Mesothelial cell of epicardium (in vitro differentiated cells): ENCODE measurements at regions not wholly inside any gene's neighbourhood (a gene's known extent, or its start where the extent isn't known, plus 50 kb on each side); places are given as distances from the start of the nearest gene placed in this dataset.

ENCODE experiments used
- DNase-seq, 2 experiments: peaks; one replicate each; pipeline ENCODE4 v3.0.0; 2021; ENCODE audit warnings: low spot score in 2 of 2; ENCODE audit not compliant: unreplicated experiment in 2 of 2
- H3K27ac Mint-ChIP-seq: 2 replicates; pipeline ENCODE4 v1.8.0; 2021; ENCODE audit warnings: mixed read lengths
- H3K27me3 Mint-ChIP-seq: 2 replicates; pipeline ENCODE4 v1.8.0; 2021; ENCODE audit warnings: low read depth, mixed read lengths
- H3K36me3 Mint-ChIP-seq: 2 replicates; pipeline ENCODE4 v1.8.0; 2021; ENCODE audit warnings: mixed read lengths
- H3K4me1 Mint-ChIP-seq: 2 replicates; pipeline ENCODE4 v1.8.0; 2021; ENCODE audit warnings: mixed read lengths
- H3K4me3 Mint-ChIP-seq: 2 replicates; pipeline ENCODE4 v1.8.0; 2021; ENCODE audit warnings: mild to moderate bottlenecking, moderate library complexity, mixed read lengths
- H3K9me3 Mint-ChIP-seq: 2 replicates; pipeline ENCODE4 v1.8.0; 2021; ENCODE audit warnings: mixed read lengths
- TF ChIP-seq, protein P1 (sequence below): fragments of 200-600 bp; sonication (generic); IDR thresholded peaks from one replicate; pipeline ENCODE4 v1.5.0; 2021; ENCODE audit warnings: antibody characterized with exemption; ENCODE audit not compliant: unreplicated experiment

DNA sequence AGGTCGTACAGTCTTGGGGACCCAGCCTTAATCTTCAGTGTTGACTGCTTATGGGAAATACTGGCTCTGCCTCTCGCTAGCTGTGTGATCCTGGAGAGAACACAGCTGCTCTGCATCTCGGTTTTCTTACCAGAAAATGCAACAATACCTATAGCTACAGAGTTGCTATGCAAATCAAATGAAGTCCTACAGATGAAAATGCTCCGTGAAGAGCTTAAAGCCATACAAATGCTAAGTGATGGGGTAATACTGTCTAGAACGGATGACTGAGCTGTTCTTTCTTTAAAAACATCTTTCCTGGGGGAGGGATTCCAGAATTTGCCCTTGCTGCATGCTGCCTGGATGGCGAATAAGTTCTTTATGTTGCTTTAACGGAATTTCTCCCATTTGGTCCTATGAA, 132.0 kb downstream of the ZBTB18 start:
- Mint-ChIP-seq H3K9me3 (no peaks in the 10 kb centered on the region), H3K27ac (no peak overlapping the region), H3K36me3 (no peaks in the 10 kb centered on the region), H3K27me3 (no peaks in the 10 kb centered on the region), H3K4me1 (no peaks in the 10 kb centered on the region), H3K4me3 (no peak overlapping the region)
- TF ChIP-seq, protein P1, sequence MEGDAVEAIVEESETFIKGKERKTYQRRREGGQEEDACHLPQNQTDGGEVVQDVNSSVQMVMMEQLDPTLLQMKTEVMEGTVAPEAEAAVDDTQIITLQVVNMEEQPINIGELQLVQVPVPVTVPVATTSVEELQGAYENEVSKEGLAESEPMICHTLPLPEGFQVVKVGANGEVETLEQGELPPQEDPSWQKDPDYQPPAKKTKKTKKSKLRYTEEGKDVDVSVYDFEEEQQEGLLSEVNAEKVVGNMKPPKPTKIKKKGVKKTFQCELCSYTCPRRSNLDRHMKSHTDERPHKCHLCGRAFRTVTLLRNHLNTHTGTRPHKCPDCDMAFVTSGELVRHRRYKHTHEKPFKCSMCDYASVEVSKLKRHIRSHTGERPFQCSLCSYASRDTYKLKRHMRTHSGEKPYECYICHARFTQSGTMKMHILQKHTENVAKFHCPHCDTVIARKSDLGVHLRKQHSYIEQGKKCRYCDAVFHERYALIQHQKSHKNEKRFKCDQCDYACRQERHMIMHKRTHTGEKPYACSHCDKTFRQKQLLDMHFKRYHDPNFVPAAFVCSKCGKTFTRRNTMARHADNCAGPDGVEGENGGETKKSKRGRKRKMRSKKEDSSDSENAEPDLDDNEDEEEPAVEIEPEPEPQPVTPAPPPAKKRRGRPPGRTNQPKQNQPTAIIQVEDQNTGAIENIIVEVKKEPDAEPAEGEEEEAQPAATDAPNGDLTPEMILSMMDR: no peak
- no peak for DNase-seq

DNA sequence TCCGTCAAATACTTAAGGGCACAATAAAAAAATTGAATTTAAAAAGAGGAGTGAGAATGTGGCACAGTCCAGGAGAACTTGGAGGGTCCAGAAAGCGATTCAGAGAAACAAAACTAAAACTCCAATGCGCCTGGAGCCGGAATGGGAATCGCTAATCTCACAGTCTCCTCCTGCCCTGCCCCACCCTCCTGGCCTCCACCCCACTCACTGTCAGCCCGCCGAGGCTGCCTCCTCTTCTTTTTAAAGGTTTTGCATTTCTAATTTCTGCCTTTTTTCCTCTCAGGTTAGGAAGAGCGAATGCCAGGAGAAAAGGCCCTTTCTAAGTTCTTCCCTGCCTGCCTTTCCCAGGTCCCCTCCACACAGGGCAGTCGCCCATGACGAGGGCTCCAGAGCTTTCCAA, 135.3 kb downstream of the ZBTB18 start:
- H3K36me3 Mint-ChIP-seq: peaks cover 4% of the 10 kb centered on the region
- no peak overlapping the region for H3K27ac Mint-ChIP-seq
- no peaks in the 10 kb centered on the region for H3K27me3 Mint-ChIP-seq
- no peaks in the 10 kb centered on the region for H3K4me1 Mint-ChIP-seq
- no peak for DNase-seq
- H3K9me3 Mint-ChIP-seq: peaks cover 21% of the 10 kb centered on the region
- TF ChIP-seq, protein P1: no peak
- no peak overlapping the region for H3K4me3 Mint-ChIP-seq

DNA sequence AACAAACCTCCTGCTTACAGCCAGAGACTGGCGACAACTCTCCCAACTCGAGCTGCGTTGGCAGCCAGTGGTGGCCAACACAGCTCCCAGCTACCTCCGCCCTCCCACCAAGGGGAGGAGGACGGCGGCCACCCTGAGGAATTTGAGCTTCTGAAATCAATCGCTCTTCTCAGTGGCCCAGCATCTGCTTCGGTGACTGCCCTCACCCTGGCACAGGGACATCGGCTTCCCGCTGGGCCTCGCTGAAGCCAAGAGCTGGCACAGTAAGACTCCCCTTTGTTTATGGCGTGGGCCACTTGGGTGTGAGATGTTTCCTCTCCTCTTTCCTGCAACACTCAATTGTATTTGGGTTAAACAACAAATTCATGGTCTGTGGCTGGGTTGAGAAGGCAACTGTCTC, 136.2 kb downstream of the ZBTB18 start:
- DNase-seq: no peak
- H3K27me3 Mint-ChIP-seq: no peaks in the 10 kb centered on the region
- H3K27ac Mint-ChIP-seq: no peak overlapping the region
- peaks cover 4% of the 10 kb centered on the region for H3K36me3 Mint-ChIP-seq
- no peaks in the 10 kb centered on the region for H3K4me1 Mint-ChIP-seq
- peaks cover 21% of the 10 kb centered on the region for H3K9me3 Mint-ChIP-seq
- no peak overlapping the region for H3K4me3 Mint-ChIP-seq
- TF ChIP-seq, protein P1: no peak

DNA sequence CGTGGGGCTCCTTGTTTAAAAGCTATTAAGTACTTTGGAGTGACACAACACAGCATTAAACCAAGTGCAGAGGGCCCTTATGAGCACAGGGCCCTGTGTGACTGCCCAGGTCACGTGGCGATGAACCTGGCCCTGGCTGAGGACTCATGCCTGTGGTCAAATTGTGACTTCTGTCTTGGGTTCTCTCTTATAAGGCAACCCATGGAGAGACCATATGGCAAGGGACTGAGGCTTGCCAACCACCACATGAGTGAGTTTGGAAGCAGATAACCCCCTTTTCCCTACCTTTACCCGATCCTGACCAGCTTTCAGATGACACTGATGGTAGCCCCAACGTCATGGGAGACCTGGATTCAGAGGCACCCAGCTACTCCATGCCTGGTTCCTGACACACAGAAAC, 140.5 kb downstream of the ZBTB18 start:
- Mint-ChIP-seq H3K9me3 (peaks cover 24% of the 10 kb centered on the region), H3K27ac (no peak overlapping the region), H3K27me3 (no peaks in the 10 kb centered on the region), H3K4me3 (no peak overlapping the region), H3K36me3 (peaks cover 4% of the 10 kb centered on the region), H3K4me1 (peaks cover 5% of the 10 kb centered on the region)
- TF ChIP-seq, protein P1: no peak
- no peak for DNase-seq

DNA sequence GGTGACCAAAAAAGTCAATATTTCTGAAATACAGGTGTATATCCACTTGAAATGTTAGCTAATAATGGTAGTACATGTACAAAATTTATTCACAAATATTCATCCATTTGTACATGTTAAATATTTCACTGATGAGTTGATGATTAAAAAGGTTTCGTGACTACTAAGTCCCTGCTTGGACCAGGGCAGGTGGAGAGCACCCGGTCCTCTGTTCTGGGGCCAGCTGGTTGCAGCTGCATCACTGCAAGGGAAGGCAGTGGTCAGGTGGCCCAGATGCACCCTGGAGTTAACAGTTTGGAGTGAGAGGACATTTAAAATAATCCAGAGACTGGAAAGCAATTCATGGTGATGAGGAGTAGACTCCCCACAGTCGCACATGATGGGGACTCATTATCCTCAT, 141.2 kb downstream of the ZBTB18 start:
- Mint-ChIP-seq H3K4me3 (no peak overlapping the region), H3K27ac (no peak overlapping the region), H3K4me1 (peaks cover 5% of the 10 kb centered on the region), H3K36me3 (peaks cover 4% of the 10 kb centered on the region), H3K9me3 (peaks cover 24% of the 10 kb centered on the region), H3K27me3 (no peaks in the 10 kb centered on the region)
- TF ChIP-seq, protein P1: no peak
- DNase-seq: no peak
